Activated CD4-positive, alpha-beta memory T cell treated with anti-CD3 and anti-CD28 coated beads, Interleukin-2, amount 10 ng/mL, durations not matched to agents 7 days and 5 days (primary cell): ENCODE measurements at regions not wholly inside any gene's neighbourhood (a gene's known extent, or its start where the extent isn't known, plus 50 kb on each side); places are given as distances from the start of the nearest gene placed in this dataset.

Experiments
- CTCF ChIA-PET: fragments of 350-600 bp; sonication (Branson Sonifier 250); formaldehyde crosslinking; loops from one replicate; lab custom pipeline; 2021; ENCODE audit warnings: antibody characterized with exemption, inconsistent platforms; lab: Charles Lee
- POLR2A ChIA-PET: fragments of 350-600 bp; sonication (Branson Sonifier 250); formaldehyde crosslinking; loops from one replicate; lab custom pipeline; 2021; ENCODE audit warnings: antibody characterized with exemption; lab: Charles Lee
- DNase-seq: peaks from one replicate; pipeline ENCODE4 v3.0.0-alpha.2; 2020
- H3K27ac Mint-ChIP-seq: one replicate; pipeline ENCODE4 v1.8.0; 2021; ENCODE audit warnings: mild to moderate bottlenecking, mixed read lengths
- H3K27me3 Mint-ChIP-seq: one replicate; pipeline ENCODE4 v1.8.0; 2021; ENCODE audit warnings: mixed read lengths
- H3K36me3 Mint-ChIP-seq: one replicate; pipeline ENCODE4 v1.8.0; 2021; ENCODE audit warnings: low read depth, mixed read lengths
- H3K4me1 Mint-ChIP-seq: one replicate; pipeline ENCODE4 v1.8.0; 2021; ENCODE audit warnings: mixed read lengths
- H3K4me3 Mint-ChIP-seq: one replicate; pipeline ENCODE4 v1.8.0; 2021; ENCODE audit warnings: mild to moderate bottlenecking, mixed read lengths
- H3K9me3 Mint-ChIP-seq: one replicate; pipeline ENCODE4 v1.8.0; 2021; ENCODE audit warnings: mixed read lengths

DNA sequence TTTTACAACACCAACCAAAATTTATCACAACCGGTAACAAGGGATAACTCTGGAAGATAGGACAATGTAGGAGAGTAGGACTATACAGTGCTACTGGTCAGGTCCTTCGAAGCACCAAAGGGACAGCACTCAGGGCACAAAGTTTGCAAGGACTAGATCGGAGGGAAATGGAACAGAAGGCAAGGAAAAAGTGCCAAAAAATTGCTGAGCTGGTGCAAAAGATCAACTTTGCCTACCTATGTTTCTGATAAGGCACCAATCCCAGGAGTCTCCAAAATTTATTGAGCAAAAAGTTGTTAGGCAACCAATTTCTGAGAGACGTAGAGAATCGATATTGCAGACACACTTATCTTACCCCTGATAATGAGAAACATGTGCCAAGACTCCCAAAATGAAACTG lies 160.0 kb upstream of the PLEKHA5 start:
- H3K9me3 Mint-ChIP-seq, result no peaks in the 10 kb centered on the region
- ChIA-PET POLR2A (no interaction called here), CTCF (no interaction called here)
- no peak overlapping the region for H3K4me3 Mint-ChIP-seq
- H3K36me3 Mint-ChIP-seq, result no peaks in the 10 kb centered on the region
- H3K4me1 Mint-ChIP-seq, result no peaks in the 10 kb centered on the region
- H3K27ac Mint-ChIP-seq, result no peak overlapping the region
- H3K27me3 Mint-ChIP-seq, result no peaks in the 10 kb centered on the region
- DNase-seq, result no peak

DNA sequence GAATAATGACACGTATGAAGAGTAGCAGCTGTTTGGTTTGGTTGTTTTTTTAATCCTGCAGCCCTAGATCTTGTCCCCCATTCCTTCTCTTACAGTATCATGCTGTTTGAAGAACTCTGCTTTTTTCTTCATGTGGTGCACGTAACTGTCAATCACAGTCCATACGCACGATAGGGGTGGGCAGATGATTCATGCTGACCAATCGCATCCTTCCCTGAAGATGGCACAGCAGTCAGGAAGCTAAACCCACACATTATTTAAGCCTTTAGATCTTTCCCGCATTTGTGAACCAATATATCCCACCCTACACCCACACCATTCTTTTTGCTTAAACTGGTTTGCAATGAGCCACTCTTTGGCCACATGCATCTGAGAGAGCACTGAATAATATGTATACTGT lies 158.9 kb upstream of the PLEKHA5 start:
- no peak overlapping the region for H3K4me3 Mint-ChIP-seq
- CTCF ChIA-PET, result no interaction called here

DNA sequence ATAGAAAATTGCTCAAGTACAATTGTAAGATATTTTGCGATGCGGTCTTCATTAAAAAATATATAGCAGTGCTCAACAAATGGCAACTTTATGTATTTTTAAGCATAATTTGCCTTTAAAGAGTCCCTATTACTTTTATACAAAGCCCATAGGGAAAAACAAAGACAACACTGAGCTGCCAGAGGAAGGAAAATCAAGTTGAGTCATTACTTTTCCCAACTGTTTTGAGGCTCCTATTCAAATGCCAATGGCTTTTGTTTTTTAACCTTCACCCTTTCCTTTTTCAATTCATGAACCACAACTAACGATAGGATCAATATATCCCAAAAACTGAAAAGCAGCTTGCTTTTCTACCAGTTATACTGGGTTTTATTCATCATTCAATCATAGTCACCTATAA lies 157.6 kb upstream of the PLEKHA5 start:
- ChIA-PET CTCF (no interaction called here), POLR2A (no interaction called here)
- H3K36me3 Mint-ChIP-seq, result no peaks in the 10 kb centered on the region
- H3K27me3 Mint-ChIP-seq, result no peaks in the 10 kb centered on the region
- H3K4me3 Mint-ChIP-seq, result no peak overlapping the region
- no peaks in the 10 kb centered on the region for H3K4me1 Mint-ChIP-seq
- no peaks in the 10 kb centered on the region for H3K9me3 Mint-ChIP-seq
- H3K27ac Mint-ChIP-seq, result no peak overlapping the region
- DNase-seq, result no peak

More for the DNA sequence above, 158.9 kb upstream of the PLEKHA5 start:
- Mint-ChIP-seq H3K27ac (no peak overlapping the region), H3K9me3 (no peaks in the 10 kb centered on the region), H3K27me3 (no peaks in the 10 kb centered on the region), H3K36me3 (no peaks in the 10 kb centered on the region), H3K4me1 (no peaks in the 10 kb centered on the region)
- no peak for DNase-seq
- POLR2A ChIA-PET, result no interaction called here

DNA sequence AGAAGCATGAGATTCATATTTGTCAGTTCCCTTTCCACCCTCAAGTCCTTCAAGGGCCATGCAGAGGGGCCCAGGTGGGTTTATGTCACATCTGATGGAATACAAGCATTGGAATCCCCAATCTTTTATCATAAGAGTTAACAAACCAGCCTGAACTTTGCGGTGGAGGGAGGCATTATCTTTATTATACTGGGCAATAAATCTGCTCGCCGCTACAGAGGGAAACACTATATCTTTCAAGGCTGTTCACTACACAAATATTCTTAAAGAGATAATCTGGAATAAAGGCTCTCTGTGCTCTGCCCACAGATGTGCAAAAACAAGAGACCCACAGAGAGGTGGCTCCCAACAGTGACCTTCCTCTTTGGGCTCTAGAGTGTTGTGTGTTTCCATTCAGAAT lies 153.6 kb upstream of the PLEKHA5 start:
- POLR2A ChIA-PET, result no interaction called here
- H3K4me1 Mint-ChIP-seq, result no peaks in the 10 kb centered on the region
- no peak overlapping the region for H3K4me3 Mint-ChIP-seq
- no peak overlapping the region for H3K27ac Mint-ChIP-seq
- no peaks in the 10 kb centered on the region for H3K27me3 Mint-ChIP-seq
- CTCF ChIA-PET, result no interaction called here
- no peaks in the 10 kb centered on the region for H3K36me3 Mint-ChIP-seq
- no peak for DNase-seq
- no peaks in the 10 kb centered on the region for H3K9me3 Mint-ChIP-seq

DNA sequence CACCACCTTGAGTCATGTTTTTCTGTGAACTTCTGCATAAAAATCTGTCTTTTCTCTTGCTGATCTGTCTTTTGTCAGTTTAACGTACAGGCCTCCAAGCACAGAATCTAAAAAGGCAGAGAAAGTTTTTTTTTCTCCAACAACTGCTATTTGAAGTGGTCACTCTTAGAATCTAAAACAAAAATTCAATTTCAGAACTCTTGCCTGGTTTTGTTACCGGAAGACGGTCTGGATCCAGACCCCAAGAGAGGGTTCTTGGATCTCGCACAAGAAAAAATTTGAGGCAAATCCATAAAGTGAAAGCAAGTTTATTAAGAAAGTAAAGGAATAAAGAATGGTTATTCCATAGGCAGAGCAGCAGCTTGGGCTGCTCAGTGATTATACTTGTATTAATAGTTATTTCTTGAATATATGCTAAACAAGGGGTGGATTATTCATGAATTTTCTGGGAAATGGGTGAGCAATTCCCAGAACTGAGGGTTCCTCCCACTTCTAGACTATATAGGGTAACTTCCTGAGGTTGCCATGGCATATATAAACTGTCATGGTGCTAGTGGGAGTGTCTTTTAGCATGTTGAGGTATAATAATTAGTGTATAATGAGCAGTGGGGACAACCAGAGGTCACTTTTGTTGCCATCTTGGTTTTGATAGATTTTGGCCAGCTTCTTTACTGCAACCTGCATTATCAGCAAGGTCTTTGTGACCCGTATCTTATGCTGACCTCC lies 150.0 kb upstream of the PLEKHA5 start:
- Mint-ChIP-seq H3K4me3 (no peak overlapping the region), H3K27me3 (no peaks in the 10 kb centered on the region), H3K27ac (no peak overlapping the region), H3K4me1 (no peaks in the 10 kb centered on the region), H3K9me3 (no peaks in the 10 kb centered on the region), H3K36me3 (no peaks in the 10 kb centered on the region)
- DNase-seq, result no peak
- POLR2A ChIA-PET, result no interaction called here
- CTCF ChIA-PET, result no interaction called here

DNA sequence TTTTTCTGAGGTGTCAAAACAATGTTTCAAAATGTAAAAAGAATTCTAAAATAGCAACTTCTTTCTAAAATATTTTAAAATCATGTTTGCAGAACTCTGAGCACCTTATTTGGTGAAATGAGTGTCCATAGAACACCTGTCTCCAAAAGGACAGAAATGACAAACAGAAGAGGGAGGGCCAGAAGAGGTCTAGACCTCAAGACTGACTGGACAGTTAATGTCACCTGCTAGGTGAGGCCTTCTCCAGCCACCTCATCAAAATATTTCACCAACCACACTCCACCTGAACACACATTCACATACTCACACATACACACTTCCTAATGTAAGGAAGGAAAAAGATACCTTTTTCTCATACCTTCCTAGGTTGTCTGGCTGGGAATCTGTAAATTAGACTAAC lies 147.8 kb upstream of the PLEKHA5 start:
- no peaks in the 10 kb centered on the region for H3K4me1 Mint-ChIP-seq
- POLR2A ChIA-PET, result no interaction called here
- no peaks in the 10 kb centered on the region for H3K9me3 Mint-ChIP-seq
- CTCF ChIA-PET, result no interaction called here
- no peaks in the 10 kb centered on the region for H3K36me3 Mint-ChIP-seq
- H3K4me3 Mint-ChIP-seq, result no peak overlapping the region
- H3K27ac Mint-ChIP-seq, result no peak overlapping the region
- H3K27me3 Mint-ChIP-seq, result no peaks in the 10 kb centered on the region
- no peak for DNase-seq

DNA sequence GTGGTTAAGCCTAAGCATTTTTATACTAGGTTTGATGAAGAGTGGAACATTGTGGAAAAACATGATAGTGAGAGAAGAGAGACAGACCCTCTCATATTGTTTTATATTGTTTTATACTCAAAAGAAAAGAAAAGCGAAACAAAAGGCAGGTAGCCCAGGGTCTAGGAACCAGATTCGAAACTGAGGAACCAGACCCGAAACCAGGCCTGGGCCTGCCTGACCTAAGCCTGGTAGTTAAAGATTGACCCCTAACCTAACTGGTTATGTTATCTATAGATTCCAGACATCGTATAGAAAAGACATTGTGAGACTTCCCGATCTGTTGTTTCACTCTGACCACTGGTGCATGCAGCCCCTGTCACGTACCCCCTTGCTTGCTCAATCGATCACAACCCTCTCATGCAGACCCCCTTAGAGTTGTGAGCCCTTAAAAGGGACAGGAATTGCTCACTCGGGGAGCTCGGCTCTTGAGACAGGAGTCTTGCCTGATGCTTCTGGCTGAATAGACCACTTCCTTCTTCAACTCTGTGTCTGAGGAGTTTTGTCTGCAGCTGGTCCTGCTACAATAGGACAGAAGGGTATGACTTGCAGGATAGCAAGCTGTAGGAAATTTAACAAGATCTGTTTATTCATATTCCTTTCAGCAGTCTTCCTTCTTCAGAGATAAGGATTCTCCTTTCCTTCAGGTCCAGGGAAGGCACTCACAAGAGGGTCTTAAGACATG lies 147.1 kb upstream of the PLEKHA5 start:
- H3K4me1 Mint-ChIP-seq, result no peaks in the 10 kb centered on the region
- H3K27me3 Mint-ChIP-seq, result no peaks in the 10 kb centered on the region
- no peak overlapping the region for H3K27ac Mint-ChIP-seq
- H3K4me3 Mint-ChIP-seq, result no peak overlapping the region
- H3K9me3 Mint-ChIP-seq, result no peaks in the 10 kb centered on the region
- ChIA-PET POLR2A (no interaction called here), CTCF (no interaction called here)
- DNase-seq, result no peak
- no peaks in the 10 kb centered on the region for H3K36me3 Mint-ChIP-seq

DNA sequence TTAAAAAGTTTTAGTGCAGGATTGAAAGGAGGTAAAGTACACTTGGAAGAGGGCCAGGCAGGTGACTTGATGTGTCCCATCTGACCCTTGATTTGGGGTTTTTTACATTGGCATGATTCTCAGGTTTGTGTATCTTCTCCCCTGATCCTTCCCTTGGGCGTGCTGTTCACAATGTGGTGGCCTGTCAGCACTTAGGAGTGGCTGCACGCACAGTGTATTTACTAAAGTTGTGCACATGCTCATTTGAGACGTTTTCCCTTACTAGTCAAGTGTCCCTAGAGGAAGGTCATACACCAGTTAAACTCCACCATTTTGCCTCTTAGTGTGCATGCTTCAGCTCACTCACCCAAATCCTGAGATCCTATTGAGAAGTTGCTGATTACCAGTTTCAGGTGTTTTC lies 145.7 kb upstream of the PLEKHA5 start:
- Mint-ChIP-seq H3K27me3 (no peaks in the 10 kb centered on the region), H3K4me1 (no peaks in the 10 kb centered on the region), H3K4me3 (no peak overlapping the region), H3K9me3 (no peaks in the 10 kb centered on the region), H3K27ac (no peak overlapping the region), H3K36me3 (no peaks in the 10 kb centered on the region)
- DNase-seq, result no peak
- ChIA-PET CTCF (no interaction called here), POLR2A (no interaction called here)

DNA sequence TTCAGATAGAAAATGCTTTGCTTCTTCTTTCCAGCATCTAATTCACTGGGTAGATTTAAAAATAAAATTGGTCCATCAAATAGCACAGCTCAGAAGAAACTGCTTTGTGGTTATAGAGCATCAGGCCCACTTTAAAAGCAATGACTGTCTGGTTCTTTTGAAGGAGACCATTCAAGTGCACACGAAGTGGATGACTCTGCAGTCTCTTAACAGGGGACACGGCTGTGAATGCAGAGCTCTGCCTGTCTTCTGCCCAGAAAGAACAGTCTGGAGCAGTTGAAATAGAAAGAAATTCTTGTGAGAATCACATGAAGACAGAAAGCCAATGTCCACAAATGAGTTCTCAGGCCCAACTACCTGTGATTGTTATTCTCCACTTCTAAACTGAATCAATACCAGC lies 138.7 kb upstream of the PLEKHA5 start:
- CTCF ChIA-PET, result no interaction called here
- no peaks in the 10 kb centered on the region for H3K27me3 Mint-ChIP-seq
- no peaks in the 10 kb centered on the region for H3K36me3 Mint-ChIP-seq
- no peak overlapping the region for H3K4me3 Mint-ChIP-seq
- H3K4me1 Mint-ChIP-seq, result no peaks in the 10 kb centered on the region
- no peak overlapping the region for H3K27ac Mint-ChIP-seq
- POLR2A ChIA-PET, result no interaction called here
- DNase-seq, result no peak
- H3K9me3 Mint-ChIP-seq, result no peaks in the 10 kb centered on the region

DNA sequence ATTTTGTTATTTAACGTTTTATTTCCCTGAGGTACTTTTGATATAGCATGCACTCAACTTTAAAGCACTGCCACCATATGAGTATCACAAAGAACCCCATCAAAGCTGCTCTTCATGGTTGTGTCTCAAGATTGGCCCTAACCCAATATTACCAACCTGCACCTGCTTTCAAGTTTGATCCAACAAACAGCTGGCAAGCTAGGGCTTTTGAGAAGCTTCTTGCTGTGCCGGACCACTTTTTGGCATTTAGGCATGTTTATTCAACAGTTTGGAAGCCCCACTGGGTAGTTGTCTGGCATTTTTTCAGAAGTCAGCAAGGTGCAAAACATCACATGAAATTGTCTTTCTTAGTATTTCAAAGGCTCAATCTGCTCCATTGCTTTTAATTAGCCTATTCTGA lies 137.2 kb upstream of the PLEKHA5 start:
- Mint-ChIP-seq H3K9me3 (no peaks in the 10 kb centered on the region), H3K27ac (no peak overlapping the region), H3K27me3 (no peaks in the 10 kb centered on the region), H3K4me1 (no peaks in the 10 kb centered on the region), H3K4me3 (no peak overlapping the region), H3K36me3 (no peaks in the 10 kb centered on the region)
- ChIA-PET CTCF (interaction anchor here (1.5 kb wide), 1 partner anchor 37 kb away, joined by 3 read pairs; no protein-coding TSS in a partner anchor), POLR2A (no interaction called here)
- DNase-seq, result no peak

DNA sequence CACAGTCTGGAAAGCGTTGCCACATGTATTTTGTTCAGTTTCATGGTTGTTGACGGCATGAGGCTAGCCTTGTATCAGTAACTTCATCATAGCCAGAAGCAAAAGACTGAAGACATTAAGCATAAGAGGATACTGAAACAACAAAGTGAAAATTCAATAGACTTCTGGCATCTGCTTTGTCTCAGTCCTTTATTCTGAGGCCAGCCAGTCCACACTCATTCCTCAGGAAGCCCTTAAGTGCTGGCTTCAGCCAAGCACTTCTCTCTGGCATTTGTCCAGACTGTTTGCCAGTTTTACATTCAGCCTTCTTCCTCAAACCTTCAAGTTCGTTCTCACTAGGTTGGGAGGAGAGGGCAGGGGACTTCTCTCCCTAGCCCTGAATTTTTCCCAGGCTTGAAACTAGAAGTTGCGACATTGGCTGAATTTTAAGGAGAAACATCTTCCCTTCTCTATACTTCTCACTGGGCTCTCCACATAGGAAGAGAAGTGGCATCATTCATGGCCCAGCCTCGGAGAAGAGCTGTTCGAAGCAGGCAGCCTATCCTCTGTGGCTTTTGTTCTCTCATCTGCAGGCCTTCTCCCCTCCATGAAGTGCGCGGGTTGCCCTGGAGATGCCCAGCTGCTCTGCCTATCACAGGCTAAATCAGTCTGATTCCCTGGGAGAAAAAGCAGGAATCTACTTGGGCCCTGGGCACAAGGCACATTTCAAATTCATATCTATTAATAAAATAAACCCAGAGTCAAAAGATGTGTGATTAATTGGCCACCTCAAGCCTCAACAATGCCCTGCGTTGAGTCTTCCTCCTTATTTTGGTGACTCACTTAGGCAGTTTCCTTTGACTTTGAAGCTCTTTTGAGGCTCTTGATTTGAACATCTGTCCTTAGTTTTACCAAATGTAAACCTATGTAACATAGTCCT lies 130.9 kb upstream of the PLEKHA5 start:
- H3K4me3 Mint-ChIP-seq, result no peak overlapping the region
- DNase-seq, result no peak
- no peaks in the 10 kb centered on the region for H3K9me3 Mint-ChIP-seq
- ChIA-PET POLR2A (no interaction called here), CTCF (no interaction called here)
- no peaks in the 10 kb centered on the region for H3K27me3 Mint-ChIP-seq
- H3K36me3 Mint-ChIP-seq, result no peaks in the 10 kb centered on the region
- no peaks in the 10 kb centered on the region for H3K4me1 Mint-ChIP-seq
- no peak overlapping the region for H3K27ac Mint-ChIP-seq

DNA sequence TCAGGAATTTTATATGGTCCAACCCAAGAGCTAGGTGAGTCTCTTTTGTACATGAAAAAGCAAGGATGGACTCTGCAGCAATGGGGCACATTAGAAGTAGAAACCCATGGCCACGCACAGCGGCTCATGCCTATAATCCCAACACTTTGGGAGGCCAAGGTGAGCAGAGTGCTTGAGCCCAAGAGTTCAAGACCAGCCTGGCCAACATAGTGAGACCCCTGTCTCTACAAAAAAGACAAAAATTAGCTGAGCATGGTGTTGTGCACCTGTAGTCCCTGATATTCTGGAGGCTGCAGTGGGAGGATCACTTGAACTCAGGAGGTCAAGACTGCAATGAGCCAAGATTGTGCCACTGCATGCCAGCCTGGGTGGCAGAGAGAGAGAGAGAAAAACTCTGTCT lies 128.7 kb upstream of the PLEKHA5 start:
- Mint-ChIP-seq H3K27ac (no peak overlapping the region), H3K36me3 (no peaks in the 10 kb centered on the region), H3K27me3 (peaks cover 2% of the 10 kb centered on the region), H3K4me1 (no peaks in the 10 kb centered on the region), H3K4me3 (no peak overlapping the region), H3K9me3 (no peaks in the 10 kb centered on the region)
- ChIA-PET CTCF (no interaction called here), POLR2A (no interaction called here)
- DNase-seq, result no peak

DNA sequence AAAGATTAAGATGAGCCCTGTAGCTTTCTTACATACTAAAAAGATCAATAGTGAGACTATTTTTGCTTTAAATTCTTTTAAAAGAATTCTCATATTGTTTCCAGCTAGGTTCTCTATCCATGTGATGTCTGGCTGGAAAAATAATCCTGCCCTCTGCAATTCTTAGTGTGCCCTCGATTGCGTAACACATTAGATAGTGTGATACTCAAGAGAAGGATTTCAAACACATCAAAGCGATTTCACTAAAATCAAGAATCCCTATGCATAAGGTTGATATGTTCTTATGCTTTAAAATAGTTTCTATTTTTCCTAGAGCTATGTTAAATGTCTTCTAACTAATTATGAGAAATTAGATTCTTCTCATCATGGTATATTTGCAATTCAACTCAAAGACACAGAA lies 127.3 kb upstream of the PLEKHA5 start:
- Mint-ChIP-seq H3K4me3 (no peak overlapping the region), H3K36me3 (no peaks in the 10 kb centered on the region), H3K27ac (no peak overlapping the region), H3K27me3 (peaks cover 2% of the 10 kb centered on the region), H3K9me3 (no peaks in the 10 kb centered on the region), H3K4me1 (no peaks in the 10 kb centered on the region)
- ChIA-PET POLR2A (no interaction called here), CTCF (no interaction called here)
- no peak for DNase-seq
